ENCODE measurements at regions not wholly inside any gene's neighbourhood (a gene's known extent, or its start where the extent isn't known, plus 50 kb on each side); places are given as distances from the start of the nearest gene placed in this dataset.

- DNase-seq (ENCODE audit: low spot score): no peak
Measured at GRCh38 chr4:180394312-180394711, 1848.9 kb upstream of the TENM3 start.

- no peak for DNase-seq (ENCODE audit: low spot score)
Measured at GRCh38 chr4:180394730-180395129, 1848.5 kb upstream of the TENM3 start.

- DNase-seq (ENCODE audit: low spot score): no peak
Measured at GRCh38 chr4:180398564-180398963, 1844.6 kb upstream of the TENM3 start.

- DNase-seq (ENCODE audit: low spot score): no peak
Measured at GRCh38 chr4:180407275-180407885, 1835.8 kb upstream of the TENM3 start.

GRCh38 chr4:180418819-180419531 lies 1824.2 kb upstream of the TENM3 start:
- DNase-seq (ENCODE audit: low spot score): no peak

- DNase-seq (ENCODE audit: low spot score): no peak
Measured at GRCh38 chr4:180422989-180423711, 1820.1 kb upstream of the TENM3 start.

GRCh38 chr4:180423712-180424057 lies 1819.5 kb upstream of the TENM3 start:
- DNase-seq (ENCODE audit: low spot score): no peak

- no peak for DNase-seq (ENCODE audit: low spot score)
Measured at GRCh38 chr4:180426938-180427337, 1816.3 kb upstream of the TENM3 start.

GRCh38 chr4:180430283-180430682 lies 1812.9 kb upstream of the TENM3 start:
- no peak for DNase-seq (ENCODE audit: low spot score)

GRCh38 chr4:180434131-180434895 lies 1808.9 kb upstream of the TENM3 start:
- no peak for DNase-seq (ENCODE audit: low spot score)

GRCh38 chr4:180436361-180436760 lies 1806.8 kb upstream of the TENM3 start:
- no peak for DNase-seq (ENCODE audit: low spot score)

GRCh38 chr4:180437601-180438000 lies 1805.6 kb upstream of the TENM3 start:
- no peak for DNase-seq (ENCODE audit: low spot score)

- DNase-seq (ENCODE audit: low spot score): no peak
Measured at GRCh38 chr4:180448306-180448705, 1794.9 kb upstream of the TENM3 start.

- DNase-seq (ENCODE audit: low spot score): no peak
Measured at GRCh38 chr4:180449395-180449956, 1793.7 kb upstream of the TENM3 start.

GRCh38 chr4:180455226-180455625 lies 1788.0 kb upstream of the TENM3 start:
- no peak for DNase-seq (ENCODE audit: low spot score)

GRCh38 chr4:180456928-180457327 lies 1786.3 kb upstream of the TENM3 start:
- no peak for DNase-seq (ENCODE audit: low spot score)

GRCh38 chr4:180462116-180462515 lies 1781.1 kb upstream of the TENM3 start:
- DNase-seq (ENCODE audit: low spot score): no peak

GRCh38 chr4:180465364-180465763 lies 1777.8 kb upstream of the TENM3 start:
- DNase-seq (ENCODE audit: low spot score): no peak

- no peak for DNase-seq (ENCODE audit: low spot score)
Measured at GRCh38 chr4:180483036-180483435, 1760.2 kb upstream of the TENM3 start.

- no peak for DNase-seq (ENCODE audit: low spot score)
Measured at GRCh38 chr4:180485407-180485806, 1757.8 kb upstream of the TENM3 start.

GRCh38 chr4:180486342-180486741 lies 1756.9 kb upstream of the TENM3 start:
- no peak for DNase-seq (ENCODE audit: low spot score)

- no peak for DNase-seq (ENCODE audit: low spot score)
Measured at GRCh38 chr4:180489787-180490186, 1753.4 kb upstream of the TENM3 start.
